DMS114 treated with DMSO at 0.1 percent for 48 hours (cell line): ENCODE measurements at regions not wholly inside any gene's neighbourhood (a gene's known extent, or its start where the extent isn't known, plus 50 kb on each side); places are given as distances from the start of the nearest gene placed in this dataset.

Source experiments
- DNase-seq: peaks from one replicate; lab custom pipeline; 2025; ENCODE audit not compliant: unreplicated experiment; lab: John Stamatoyannopoulos, UW

- DNase-seq = no peak
Observed at GRCh38 chr5:44868541-44868940, 59.8 kb downstream of the MRPS30 start.

- no peak for DNase-seq
Observed at GRCh38 chr5:44869928-44870327, 61.2 kb downstream of the MRPS30 start.

- no peak for DNase-seq
Observed at GRCh38 chr5:44870430-44870829, 61.7 kb downstream of the MRPS30 start.

GRCh38 chr5:44871401-44871800 is 62.7 kb downstream of the MRPS30 start:
- DNase-seq = no peak

GRCh38 chr5:44875661-44876605 is 67.2 kb downstream of the MRPS30 start:
- no peak for DNase-seq

- no peak for DNase-seq
Observed at GRCh38 chr5:44881266-44881665, 72.5 kb downstream of the MRPS30 start.

GRCh38 chr5:44884036-44884435 is 75.3 kb downstream of the MRPS30 start:
- DNase-seq = no peak

- DNase-seq = no peak
Observed at GRCh38 chr5:44885903-44886302, 77.2 kb downstream of the MRPS30 start.

GRCh38 chr5:44887722-44888121 is 79.0 kb downstream of the MRPS30 start:
- DNase-seq = no peak

- no peak for DNase-seq
Observed at GRCh38 chr5:44888435-44888834, 79.7 kb downstream of the MRPS30 start.

GRCh38 chr5:44891116-44891515 is 82.4 kb downstream of the MRPS30 start:
- no peak for DNase-seq

- no peak for DNase-seq
Observed at GRCh38 chr5:44900273-44900954, 91.7 kb downstream of the MRPS30 start.

- no peak for DNase-seq
Observed at GRCh38 chr5:44907396-44907795, 98.6 kb downstream of the MRPS30 start.

- no peak for DNase-seq
Observed at GRCh38 chr5:44909004-44909403, 100.3 kb downstream of the MRPS30 start.

- DNase-seq = no peak
Observed at GRCh38 chr5:44911501-44911900, 102.8 kb downstream of the MRPS30 start.

GRCh38 chr5:44914221-44914620 is 105.5 kb downstream of the MRPS30 start:
- DNase-seq = no peak

GRCh38 chr5:44919560-44919959 is 110.8 kb downstream of the MRPS30 start:
- no peak for DNase-seq

GRCh38 chr5:44927115-44927733 is 118.5 kb downstream of the MRPS30 start:
- DNase-seq = no peak

GRCh38 chr5:44932922-44933585 is 124.3 kb downstream of the MRPS30 start:
- DNase-seq = no peak

GRCh38 chr5:44933686-44934085 is 124.9 kb downstream of the MRPS30 start:
- no peak for DNase-seq

- DNase-seq = no peak
Observed at GRCh38 chr5:44935262-44935661, 126.5 kb downstream of the MRPS30 start.
